ENCODE measurements at regions not wholly inside any gene's neighbourhood (a gene's known extent, or its start where the extent isn't known, plus 50 kb on each side); places are given as distances from the start of the nearest gene placed in this dataset.

DNA sequence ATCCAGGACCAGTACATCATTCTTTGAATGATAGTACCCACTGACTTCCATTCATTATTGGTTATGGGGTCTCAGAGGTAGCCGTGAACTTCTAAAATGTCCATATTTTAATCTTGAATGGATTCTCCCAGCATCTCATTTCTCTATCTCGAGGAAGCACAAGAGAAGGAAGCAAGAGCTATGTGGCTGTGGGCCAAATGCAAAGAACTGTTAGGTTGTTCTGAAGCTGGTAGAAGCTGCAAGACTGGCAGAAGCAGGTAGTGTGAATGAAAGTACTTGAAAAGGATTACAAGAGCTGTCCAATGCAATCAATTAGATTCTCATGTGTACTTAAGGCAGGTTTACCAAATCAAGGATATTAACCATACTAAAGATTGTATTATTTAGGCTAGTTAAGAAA lies 1131.8 kb downstream of the GRIK2 start:
- DNase-seq (ENCODE audit: low spot score): no peak
- Mint-ChIP-seq H3K36me3 (no peaks in the 10 kb centered on the region), H3K4me3 (no peak overlapping the region), H3K27me3 (no peaks in the 10 kb centered on the region), H3K4me1 (ENCODE audit: low read depth in 2 of 2) (no peaks in the 10 kb centered on the region), H3K9me3 (peaks cover 16% of the 10 kb centered on the region), H3K27ac (no peak overlapping the region)
- ATAC-seq: no peak

DNA sequence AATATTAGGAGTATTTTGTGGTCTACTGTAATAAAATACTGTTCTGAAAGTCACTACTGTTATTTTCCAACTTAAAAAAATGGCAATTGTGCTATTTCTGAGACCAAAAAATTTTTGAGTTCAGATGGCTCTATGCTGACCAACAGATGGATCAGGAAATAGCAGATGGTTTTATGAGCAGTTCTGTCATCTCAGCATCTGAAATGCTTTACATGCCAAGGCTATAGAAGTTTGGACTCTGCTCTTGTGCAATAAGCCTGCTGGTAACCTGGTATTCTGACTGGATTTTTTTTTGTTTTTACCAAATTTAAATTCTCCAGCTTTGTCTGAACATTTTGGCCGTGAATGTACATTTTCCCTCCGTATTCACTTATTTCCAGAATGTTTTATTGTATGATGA lies 1127.5 kb downstream of the GRIK2 start:
- Mint-ChIP-seq H3K4me3 (no peak overlapping the region), H3K36me3 (no peaks in the 10 kb centered on the region), H3K9me3 (peaks cover 2% of the 10 kb centered on the region), H3K4me1 (ENCODE audit: low read depth in 2 of 2) (no peaks in the 10 kb centered on the region), H3K27me3 (no peaks in the 10 kb centered on the region), H3K27ac (no peak overlapping the region)
- ATAC-seq (no peak), DNase-seq (ENCODE audit: low spot score) (no peak)

DNA sequence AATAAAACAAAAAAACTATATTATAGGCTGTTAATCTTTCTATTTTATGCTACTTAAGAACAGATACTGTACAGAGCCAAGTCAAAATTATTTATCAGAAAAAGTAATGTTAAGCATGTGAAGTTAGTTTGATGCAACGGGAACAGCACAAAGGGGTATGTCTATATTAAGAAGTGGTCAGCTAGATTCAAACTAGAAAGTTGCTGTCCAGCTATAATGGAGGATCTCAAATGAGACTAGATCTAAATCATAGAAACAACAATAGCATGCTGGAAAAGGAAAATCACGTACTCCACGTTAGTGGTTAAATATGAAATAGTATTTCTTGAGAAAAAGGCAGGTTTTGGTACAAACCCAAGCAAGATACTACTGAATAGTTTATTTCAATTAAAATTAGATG lies 1124.0 kb downstream of the GRIK2 start:
- H3K4me3 Mint-ChIP-seq: no peak overlapping the region
- ATAC-seq (no peak), DNase-seq (ENCODE audit: low spot score) (no peak)
- no peak overlapping the region for H3K27ac Mint-ChIP-seq
- H3K27me3 Mint-ChIP-seq: no peaks in the 10 kb centered on the region
- no peaks in the 10 kb centered on the region for H3K36me3 Mint-ChIP-seq
- H3K9me3 Mint-ChIP-seq: peaks cover 8% of the 10 kb centered on the region
- H3K4me1 Mint-ChIP-seq (ENCODE audit: low read depth in 2 of 2): no peaks in the 10 kb centered on the region

DNA sequence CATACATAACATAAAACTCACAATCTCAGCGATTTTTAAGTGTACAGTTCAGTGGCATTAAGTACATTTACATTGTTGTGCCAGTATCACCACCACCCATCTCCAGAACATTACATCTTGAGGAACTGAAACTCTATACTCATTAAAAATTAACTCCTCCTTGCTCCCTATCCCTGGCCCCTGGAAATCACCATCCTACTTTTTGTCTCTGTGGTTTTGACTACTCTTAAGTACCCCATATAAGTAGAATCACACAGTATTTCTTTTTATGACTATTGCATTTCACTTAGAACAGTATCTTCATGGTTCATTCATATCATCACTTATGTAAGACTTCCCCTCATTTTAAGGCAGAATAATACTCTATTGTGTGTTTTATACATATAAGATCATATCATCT lies 1108.1 kb downstream of the GRIK2 start:
- ATAC-seq: no peak

DNA sequence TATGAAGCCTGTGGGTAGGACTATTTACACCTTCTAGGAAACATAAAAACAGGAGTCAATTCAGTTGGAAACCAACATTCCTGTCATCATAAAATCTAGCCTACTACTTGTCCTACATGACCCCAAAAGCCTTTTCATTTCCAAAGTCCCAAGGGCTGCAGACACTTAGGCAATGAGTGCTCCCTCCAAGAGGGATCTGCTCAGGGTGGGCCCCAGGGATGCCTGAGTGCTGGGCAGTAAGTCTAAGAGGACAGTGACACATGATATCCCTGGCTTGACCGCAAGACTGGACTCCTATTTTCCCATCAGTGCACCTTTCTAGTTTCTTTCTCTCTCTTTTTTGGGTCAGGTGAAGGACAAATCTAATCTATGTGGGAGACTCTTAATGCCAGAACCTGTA lies 1101.3 kb downstream of the GRIK2 start:
- no peaks in the 10 kb centered on the region for H3K27me3 Mint-ChIP-seq
- H3K4me3 Mint-ChIP-seq: no peak overlapping the region
- H3K36me3 Mint-ChIP-seq: peaks cover 4% of the 10 kb centered on the region
- peaks cover 32% of the 10 kb centered on the region for H3K9me3 Mint-ChIP-seq
- ATAC-seq (no peak), DNase-seq (ENCODE audit: low spot score) (no peak)
- no peak overlapping the region for H3K27ac Mint-ChIP-seq
- no peaks in the 10 kb centered on the region for H3K4me1 Mint-ChIP-seq (ENCODE audit: low read depth in 2 of 2)

More for the DNA sequence above, 1108.1 kb downstream of the GRIK2 start:
- no peaks in the 10 kb centered on the region for H3K4me1 Mint-ChIP-seq (ENCODE audit: low read depth in 2 of 2)
- H3K4me3 Mint-ChIP-seq: no peak overlapping the region
- H3K36me3 Mint-ChIP-seq: no peaks in the 10 kb centered on the region
- no peak overlapping the region for H3K27ac Mint-ChIP-seq
- peaks cover 38% of the 10 kb centered on the region for H3K9me3 Mint-ChIP-seq
- H3K27me3 Mint-ChIP-seq: no peaks in the 10 kb centered on the region
- DNase-seq (ENCODE audit: low spot score): no peak

DNA sequence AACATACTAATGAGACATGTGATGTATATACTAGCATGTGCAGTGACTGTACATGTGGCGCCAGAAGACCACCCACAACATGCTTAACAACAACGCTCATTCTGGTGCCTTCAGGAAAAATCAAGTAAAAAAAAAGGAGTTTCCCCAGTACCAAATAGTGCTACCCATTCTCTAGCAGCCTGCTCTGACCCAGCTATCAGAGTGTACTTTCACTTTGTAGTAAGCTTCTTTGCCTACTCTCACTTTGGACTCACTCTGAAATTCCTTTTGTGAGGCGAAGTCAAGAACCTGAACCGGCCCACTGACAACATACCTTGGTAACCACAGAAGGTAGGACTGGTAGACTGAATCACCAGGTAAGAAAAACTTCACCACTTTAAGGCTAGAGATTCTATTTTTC lies 1100.0 kb downstream of the GRIK2 start:
- Mint-ChIP-seq H3K4me3 (no peak overlapping the region), H3K36me3 (peaks cover 4% of the 10 kb centered on the region), H3K27ac (no peak overlapping the region), H3K9me3 (peaks cover 38% of the 10 kb centered on the region), H3K4me1 (ENCODE audit: low read depth in 2 of 2) (no peaks in the 10 kb centered on the region), H3K27me3 (no peaks in the 10 kb centered on the region)
- DNase-seq (ENCODE audit: low spot score) (no peak), ATAC-seq (no peak)

DNA sequence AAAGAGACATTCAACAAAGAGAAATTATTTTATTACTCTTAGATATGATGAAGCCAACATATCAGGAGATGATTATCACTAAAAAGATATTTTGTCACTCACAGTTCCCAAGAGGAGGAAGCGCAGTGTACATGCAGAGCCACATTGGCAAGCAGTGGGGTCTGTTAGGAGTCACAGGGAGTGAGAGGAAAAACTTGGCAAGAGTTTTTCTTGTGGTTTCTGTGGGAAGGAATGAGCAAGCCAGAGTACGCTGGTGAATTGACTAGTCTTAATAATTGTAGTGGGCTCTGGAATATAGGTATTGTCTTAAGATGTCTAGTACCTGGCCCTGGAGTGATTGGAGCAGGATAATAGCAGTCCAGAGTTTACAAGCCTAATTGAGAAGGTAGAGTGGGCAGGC lies 1095.2 kb downstream of the GRIK2 start:
- H3K9me3 Mint-ChIP-seq: peaks cover 23% of the 10 kb centered on the region
- ATAC-seq (no peak), DNase-seq (ENCODE audit: low spot score) (no peak)
- H3K27me3 Mint-ChIP-seq: no peaks in the 10 kb centered on the region
- no peak overlapping the region for H3K27ac Mint-ChIP-seq
- H3K4me3 Mint-ChIP-seq: no peak overlapping the region
- no peaks in the 10 kb centered on the region for H3K36me3 Mint-ChIP-seq
- no peaks in the 10 kb centered on the region for H3K4me1 Mint-ChIP-seq (ENCODE audit: low read depth in 2 of 2)

DNA sequence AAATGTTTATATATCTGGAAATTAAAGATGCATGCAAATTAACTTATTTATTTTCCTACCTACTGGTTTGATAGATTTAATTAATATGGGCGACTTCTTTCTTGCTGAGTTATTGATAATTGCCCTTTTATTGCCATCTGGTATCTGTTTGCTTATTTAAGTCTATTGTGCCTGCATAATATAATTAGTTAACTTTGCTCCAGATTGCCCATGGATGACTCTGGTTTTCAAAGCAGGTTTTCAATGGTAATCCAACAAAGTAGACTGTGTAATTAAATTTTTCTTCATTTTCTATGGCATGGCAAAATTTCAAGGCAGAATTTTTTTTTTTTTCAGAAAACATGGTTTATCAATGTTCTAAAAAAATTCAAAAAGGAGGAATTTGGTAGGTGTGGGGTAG lies 1092.0 kb downstream of the GRIK2 start:
- DNase-seq (ENCODE audit: low spot score): no peak
- no peak overlapping the region for H3K27ac Mint-ChIP-seq
- H3K9me3 Mint-ChIP-seq: peaks cover 18% of the 10 kb centered on the region
- no peaks in the 10 kb centered on the region for H3K27me3 Mint-ChIP-seq
- no peaks in the 10 kb centered on the region for H3K4me1 Mint-ChIP-seq (ENCODE audit: low read depth in 2 of 2)
- ATAC-seq: no peak
- no peaks in the 10 kb centered on the region for H3K36me3 Mint-ChIP-seq
- H3K4me3 Mint-ChIP-seq: no peak overlapping the region

DNA sequence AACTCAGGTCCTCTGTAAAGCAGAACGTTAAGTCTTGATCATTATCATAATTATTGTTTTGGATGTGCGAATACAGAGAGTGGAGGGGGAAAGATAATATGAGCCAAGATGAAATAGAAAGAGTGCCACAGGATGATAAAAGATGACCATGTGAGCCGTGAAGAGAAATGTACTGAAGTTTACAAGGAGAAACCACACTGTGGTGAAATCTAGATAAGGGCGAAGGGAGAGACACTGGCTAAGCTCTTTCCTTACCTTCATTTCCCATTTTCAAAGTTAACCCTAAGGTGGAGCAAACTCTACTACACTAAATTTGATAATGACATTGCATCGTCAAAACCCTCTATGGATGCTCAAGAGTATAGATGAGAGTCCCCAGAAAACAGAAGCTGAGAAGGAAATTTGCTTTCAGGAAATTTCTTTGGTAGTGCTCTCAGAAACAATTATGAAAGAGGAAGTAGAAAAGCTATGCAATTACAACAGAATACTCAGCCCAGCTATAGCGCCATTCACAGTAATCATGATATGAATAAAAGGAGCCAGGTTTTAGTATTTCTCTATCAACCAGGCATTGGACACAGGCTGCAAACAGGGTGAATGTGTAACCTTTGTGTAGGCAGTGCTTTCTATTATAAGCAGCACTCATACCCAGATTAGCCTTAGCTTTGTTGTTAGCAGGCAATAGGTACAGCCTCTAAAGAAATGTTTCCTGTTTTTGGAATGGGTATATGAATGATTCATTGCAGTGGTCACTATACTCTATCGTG lies 1080.7 kb downstream of the GRIK2 start:
- no peaks in the 10 kb centered on the region for H3K4me1 Mint-ChIP-seq (ENCODE audit: low read depth in 2 of 2)
- DNase-seq (ENCODE audit: low spot score) (no peak), ATAC-seq (no peak)
- H3K36me3 Mint-ChIP-seq: peaks cover 4% of the 10 kb centered on the region
- peaks cover 20% of the 10 kb centered on the region for H3K9me3 Mint-ChIP-seq
- no peak overlapping the region for H3K4me3 Mint-ChIP-seq
- no peaks in the 10 kb centered on the region for H3K27me3 Mint-ChIP-seq
- no peak overlapping the region for H3K27ac Mint-ChIP-seq

DNA sequence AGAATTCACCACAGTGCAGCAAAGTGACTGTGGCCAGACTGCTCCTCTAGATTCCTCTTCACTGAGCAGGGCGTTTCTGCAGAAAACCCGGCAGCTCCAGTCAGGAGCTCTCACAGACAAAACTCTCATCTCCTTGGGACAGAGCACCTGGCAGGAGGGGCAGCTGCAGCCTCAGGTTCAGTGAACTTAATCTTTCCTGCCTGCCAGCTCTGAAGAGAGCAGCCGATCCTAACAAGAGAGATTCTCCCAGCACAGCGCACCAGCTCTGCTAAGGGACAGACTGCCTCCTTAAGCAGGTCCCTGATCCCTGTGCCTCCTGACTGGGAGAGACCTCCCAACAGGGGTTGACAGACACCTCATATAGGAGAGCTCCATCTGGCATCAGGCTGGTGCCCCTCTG lies 1065.5 kb downstream of the GRIK2 start:
- DNase-seq (ENCODE audit: low spot score) (no peak), ATAC-seq (no peak)
- no peaks in the 10 kb centered on the region for H3K4me1 Mint-ChIP-seq (ENCODE audit: low read depth in 2 of 2)
- no peaks in the 10 kb centered on the region for H3K27me3 Mint-ChIP-seq
- no peak overlapping the region for H3K4me3 Mint-ChIP-seq
- H3K9me3 Mint-ChIP-seq: peaks cover 8% of the 10 kb centered on the region
- H3K27ac Mint-ChIP-seq: no peak overlapping the region
- H3K36me3 Mint-ChIP-seq: peaks cover 3% of the 10 kb centered on the region

DNA sequence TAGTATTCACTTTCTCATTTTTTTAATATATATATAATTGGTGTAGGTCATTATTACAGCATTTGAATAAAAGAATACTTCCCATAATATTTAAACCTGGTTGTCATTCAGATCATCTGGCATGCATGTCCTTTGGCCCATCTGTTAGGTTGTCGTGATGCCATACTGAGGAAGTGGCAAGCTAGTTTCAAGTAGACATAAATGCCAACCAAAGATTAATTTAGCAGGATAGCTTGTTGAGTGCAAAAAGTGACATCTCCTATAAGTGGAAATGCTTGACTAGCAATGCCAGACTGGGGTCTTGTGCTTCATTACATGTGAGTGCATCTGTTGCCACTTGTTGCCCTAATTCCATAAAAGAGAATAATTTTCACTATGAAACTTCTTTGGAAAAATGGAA lies 1044.7 kb downstream of the GRIK2 start:
- DNase-seq (ENCODE audit: low spot score) (no peak), ATAC-seq (no peak)
- peaks cover 13% of the 10 kb centered on the region for H3K9me3 Mint-ChIP-seq
- no peaks in the 10 kb centered on the region for H3K27me3 Mint-ChIP-seq
- no peaks in the 10 kb centered on the region for H3K4me1 Mint-ChIP-seq (ENCODE audit: low read depth in 2 of 2)
- H3K36me3 Mint-ChIP-seq: no peaks in the 10 kb centered on the region
- H3K4me3 Mint-ChIP-seq: no peak overlapping the region
- H3K27ac Mint-ChIP-seq: no peak overlapping the region

DNA sequence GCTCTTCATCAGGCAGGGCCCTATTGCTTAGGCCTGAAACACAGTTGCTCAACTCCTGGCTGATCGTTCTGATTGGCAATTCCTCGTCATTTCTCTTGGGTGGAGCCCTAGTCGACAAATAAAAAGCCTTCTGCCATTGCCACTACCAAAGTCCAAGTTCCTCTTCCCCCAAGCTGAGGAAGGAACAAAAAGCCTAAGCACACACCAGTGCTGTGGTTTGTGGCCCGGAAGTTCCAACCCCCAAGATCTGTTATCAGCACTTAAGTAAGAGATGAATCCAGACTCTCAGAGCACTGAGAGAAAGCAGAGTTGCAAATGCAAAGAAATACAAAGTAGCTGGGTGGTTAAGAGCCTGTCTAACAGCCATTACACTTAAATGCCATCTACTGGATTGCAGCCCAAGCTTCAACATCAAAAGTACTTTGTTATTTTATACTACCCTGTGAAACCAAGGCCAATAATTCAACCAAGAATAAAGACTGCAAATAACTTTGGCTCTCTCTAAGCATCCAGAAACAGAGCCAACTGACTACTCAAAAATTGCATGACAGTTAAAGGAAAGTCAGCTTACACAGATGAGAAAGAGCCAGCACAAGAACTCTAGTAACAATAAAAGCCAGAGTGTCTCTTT lies 1024.0 kb downstream of the GRIK2 start:
- no peak overlapping the region for H3K27ac Mint-ChIP-seq
- no peak for ATAC-seq
- no peaks in the 10 kb centered on the region for H3K27me3 Mint-ChIP-seq
- H3K36me3 Mint-ChIP-seq: peaks cover 5% of the 10 kb centered on the region
- H3K4me3 Mint-ChIP-seq: no peak overlapping the region
- H3K4me1 Mint-ChIP-seq (ENCODE audit: low read depth in 2 of 2): no peaks in the 10 kb centered on the region
- no peak for DNase-seq (ENCODE audit: low spot score)
- peaks cover 10% of the 10 kb centered on the region for H3K9me3 Mint-ChIP-seq

DNA sequence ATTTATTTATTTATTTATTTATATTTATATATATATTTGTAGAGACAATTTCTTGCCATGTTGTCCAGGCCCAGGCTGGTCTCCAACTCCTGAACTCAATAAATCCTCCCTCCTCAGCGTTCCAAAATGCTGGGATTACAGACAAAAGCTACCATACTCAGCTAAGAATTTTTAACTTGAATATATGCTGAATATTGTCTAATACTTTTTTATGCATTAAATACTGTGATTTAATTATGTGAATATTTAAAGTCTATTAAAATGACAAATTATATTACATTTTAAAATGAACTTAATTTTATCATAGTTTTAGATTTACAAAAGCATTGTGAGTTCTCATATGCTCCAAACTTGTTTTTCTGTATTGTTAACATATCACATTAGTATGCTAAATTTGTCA lies 1022.4 kb downstream of the GRIK2 start:
- Mint-ChIP-seq H3K27me3 (no peaks in the 10 kb centered on the region), H3K36me3 (peaks cover 5% of the 10 kb centered on the region), H3K4me1 (ENCODE audit: low read depth in 2 of 2) (no peaks in the 10 kb centered on the region)

DNA sequence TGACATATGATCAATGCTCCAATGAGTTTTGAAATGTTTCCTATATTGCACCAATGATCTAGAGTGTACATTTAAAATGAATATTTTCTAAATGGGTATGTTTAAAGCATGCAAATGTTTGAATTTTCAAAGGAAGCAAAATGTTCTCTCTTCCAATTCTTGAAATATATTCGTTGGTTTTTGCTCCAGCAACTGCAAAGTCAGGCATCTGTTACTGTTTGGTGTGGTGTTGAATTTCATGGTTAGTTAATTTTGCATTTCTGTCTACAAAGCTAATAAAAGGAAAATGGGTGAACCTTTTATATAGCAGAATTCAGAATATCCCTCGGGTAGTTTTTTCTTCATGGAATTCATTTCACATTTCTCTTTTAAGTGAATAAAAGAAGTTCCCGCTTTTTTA lies 1018.3 kb downstream of the GRIK2 start:
- no peak overlapping the region for H3K4me3 Mint-ChIP-seq
- DNase-seq (ENCODE audit: low spot score) (no peak), ATAC-seq (no peak)
- H3K27me3 Mint-ChIP-seq: no peaks in the 10 kb centered on the region
- peaks cover 2% of the 10 kb centered on the region for H3K36me3 Mint-ChIP-seq
- peaks cover 9% of the 10 kb centered on the region for H3K9me3 Mint-ChIP-seq
- H3K27ac Mint-ChIP-seq: no peak overlapping the region
- H3K4me1 Mint-ChIP-seq (ENCODE audit: low read depth in 2 of 2): no peaks in the 10 kb centered on the region

More for the DNA sequence above, 1022.4 kb downstream of the GRIK2 start:
- Mint-ChIP-seq H3K9me3 (peaks cover 8% of the 10 kb centered on the region), H3K27ac (no peak overlapping the region), H3K4me3 (no peak overlapping the region)
- ATAC-seq (no peak), DNase-seq (ENCODE audit: low spot score) (no peak)

Data from natural killer cell treated with Interleukin-12 subunit alpha and Interleukin-12 subunit beta and Interleukin-15 and Interleukin-18, amount 100 ng/mL, for 72 hours (primary cell).